SU-DHL-6 (cell line): ENCODE measurements at regions not wholly inside any gene's neighbourhood (a gene's known extent, or its start where the extent isn't known, plus 50 kb on each side); places are given as distances from the start of the nearest gene placed in this dataset.

Experiments
- CTCF ChIP-seq: fragments of 200-600 bp; sonication (generic); IDR thresholded peaks from one replicate; pipeline ENCODE4 v1.5.1; 2017; ENCODE audit warnings: antibody characterized with exemption, mild to moderate bottlenecking, low read length, moderate library complexity; ENCODE audit not compliant: insufficient read depth, poor library complexity, severe bottlenecking
- EZH2phosphoT487 ChIP-seq: fragments of 200-600 bp; sonication (generic), shearing (Covaris generic); conservative IDR thresholded peaks from 2 replicates; pipeline ENCODE4 v1.6.1; 2018; ENCODE audit warnings: mild to moderate bottlenecking, antibody characterized with exemption, low read length, moderate library complexity, mixed read lengths

GRCh38 chr12:75959060-75959459 is 72.5 kb downstream of the PHLDA1 start:
- TF ChIP-seq CTCF (no peak), EZH2phosphoT487 (no peak)
